ENCODE measurements at regions not wholly inside any gene's neighbourhood (a gene's known extent, or its start where the extent isn't known, plus 50 kb on each side); places are given as distances from the start of the nearest gene placed in this dataset.

DNA sequence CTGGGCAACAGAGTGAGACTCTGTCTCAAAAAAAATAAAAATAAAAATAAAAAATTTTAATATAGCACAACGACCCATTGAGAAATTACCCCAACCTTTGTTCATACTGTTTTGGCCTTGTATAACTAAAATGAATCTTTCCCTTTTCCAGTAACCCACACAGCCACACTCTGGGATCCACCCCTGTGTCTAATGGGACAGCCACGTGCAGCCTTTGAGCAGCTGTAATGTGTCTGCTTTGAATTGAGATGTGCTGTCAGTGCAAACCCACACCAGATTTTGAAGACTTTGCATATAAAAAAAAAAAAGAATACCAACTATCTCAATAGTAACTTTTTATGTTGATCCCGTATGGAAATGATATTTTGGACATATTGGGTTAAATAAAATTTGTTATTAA, 112.7 kb upstream of the UBL3 start:
- H3K4me3 ChIP-seq (ENCODE audit: extremely low read depth in 1 of 4, insufficient read depth in 2 of 4, low read depth in 3 of 4, low read length in 4 of 4): no peak overlapping the region
- no peak overlapping the region for H3K27ac ChIP-seq (ENCODE audit: low read depth, low read length)
- H4K91ac ChIP-seq (replicated peaks; ENCODE audit: insufficient read length, low read length): no peak overlapping the region
- H2BK20ac ChIP-seq (ENCODE audit: low read length): no peak overlapping the region
- ChIA-PET CTCF (ENCODE audit: partially characterized antibody) (interaction anchor here (0.7 to 1.7 kb wide), 7 partner anchors 10 to 155 kb away, joined by 3 to 6 read pairs (median 4); no protein-coding TSS in a partner anchor), POLR2A (ENCODE audit: partially characterized antibody) (interaction anchor here (1.4 to 1.5 kb wide), 2 partner anchors 19 to 149 kb away, joined by 4 to 9 read pairs; no protein-coding TSS in a partner anchor)
- H3K4me1 ChIP-seq (replicated peaks in 1 of 4; ENCODE audit: control insufficient read depth in 3 of 4, insufficient read depth in 4 of 4, low read length in 3 of 4): peaks cover 3 to 15% (median 10%) of the 10 kb centered on the region in 4 experiments; a peak in 6 of 7 replicates
- no peak overlapping the region for H3K18ac ChIP-seq (ENCODE audit: extremely low read depth, low read length)
- no peak overlapping the region for H3K9ac ChIP-seq (replicated peaks in 1 of 4; ENCODE audit: extremely low read depth in 1 of 4, low read depth in 3 of 4, low read length in 3 of 4)
- no peak overlapping the region for H2BK12ac ChIP-seq (ENCODE audit: low read depth, low read length)
- H3K23me2 ChIP-seq (ENCODE audit: low read depth, low read length): no peaks in the 10 kb centered on the region; the same call in 1 of the 2 replicates
- H4K5ac ChIP-seq (ENCODE audit: insufficient read length, low read depth, low read length): no peak overlapping the region
- no peaks in the 10 kb centered on the region for H3K36me3 ChIP-seq (ENCODE audit: control insufficient read depth in 2 of 4, insufficient read depth in 4 of 4, low read length in 3 of 4)
- no peak overlapping the region for H4K8ac ChIP-seq (ENCODE audit: extremely low read depth, insufficient read depth, low read length)
- H3K14ac ChIP-seq (ENCODE audit: insufficient read length): no peak overlapping the region
- DNase-seq (ENCODE audit: low read depth in 1 of 2, low spot score in 2 of 2): no peak
- 88% methylated on average over 3 of the region's 3 CpGs; no CpG with 5 or more reads in 1 of the 2 experiments for WGBS, 2 experiments (ENCODE audit: extremely low coverage in 1 of 2, insufficient coverage in 1 of 2, insufficient read length in 1 of 2, insufficient replicate concordance in 2 of 2, low coverage in 1 of 2, low lambda C conversion rate in 2 of 2, missing lambda C conversion rate in 1 of 2)
- H2BK5ac ChIP-seq (ENCODE audit: low read depth, low read length): peak overlapping the region; percentile 82; the same call in 1 of the 2 replicates
- no peak for TF ChIP-seq RNF2 (IDR thresholded peaks at IDR 0.05; ENCODE audit: borderline replicate concordance, low read depth, low read length, missing control alignments, poor library complexity, severe bottlenecking)
- FAIRE-seq: no peak
- no peak overlapping the region for H2AFZ ChIP-seq (ENCODE audit: low read length)
- H3K4me2 ChIP-seq (ENCODE audit: insufficient read depth in 1 of 2, low read depth in 2 of 2, low read length in 2 of 2): no peak overlapping the region
- H3K23ac ChIP-seq (ENCODE audit: insufficient read length): no peak overlapping the region
- H4K20me1 ChIP-seq (replicated peaks in 1 of 2; ENCODE audit: control insufficient read depth in 1 of 2, insufficient read depth in 2 of 2, low read length in 2 of 2): no peaks in the 10 kb centered on the region
- no peaks in the 10 kb centered on the region for H3K79me2 ChIP-seq (ENCODE audit: control insufficient read depth in 1 of 2, insufficient read depth in 2 of 2, low read length in 2 of 2)
- no peak overlapping the region for H2BK15ac ChIP-seq (ENCODE audit: low read length)
- H3K79me1 ChIP-seq (ENCODE audit: low read depth, low read length): no peaks in the 10 kb centered on the region
- peaks cover 0 to 5% (median 0%) of the 10 kb centered on the region in 4 experiments; a peak in 3 of 7 replicates for H3K27me3 ChIP-seq (replicated peaks in 1 of 4; ENCODE audit: control insufficient read depth in 3 of 4, extremely low read depth in 1 of 4, insufficient read depth in 3 of 4, low read length in 3 of 4)
- H3K9me3 ChIP-seq (ENCODE audit: insufficient read depth in 2 of 2, low read depth in 1 of 2, low read length in 1 of 2): peaks cover 10 to 11% of the 10 kb centered on the region in 2 experiments; a peak in 3 of 4 replicates
- no peak overlapping the region for H3K56ac ChIP-seq (replicated peaks; ENCODE audit: insufficient read length, low read depth, low read length)
- no peak overlapping the region for H2BK120ac ChIP-seq (replicated peaks; ENCODE audit: low read depth, low read length)
- no peak overlapping the region for H3K4ac ChIP-seq (replicated peaks; ENCODE audit: insufficient read length, low read depth, low read length)
- no peak overlapping the region for H2AK5ac ChIP-seq (ENCODE audit: low read depth, low read length)
